ENCODE measurements at regions not wholly inside any gene's neighbourhood (a gene's known extent, or its start where the extent isn't known, plus 50 kb on each side); places are given as distances from the start of the nearest gene placed in this dataset.

DNA sequence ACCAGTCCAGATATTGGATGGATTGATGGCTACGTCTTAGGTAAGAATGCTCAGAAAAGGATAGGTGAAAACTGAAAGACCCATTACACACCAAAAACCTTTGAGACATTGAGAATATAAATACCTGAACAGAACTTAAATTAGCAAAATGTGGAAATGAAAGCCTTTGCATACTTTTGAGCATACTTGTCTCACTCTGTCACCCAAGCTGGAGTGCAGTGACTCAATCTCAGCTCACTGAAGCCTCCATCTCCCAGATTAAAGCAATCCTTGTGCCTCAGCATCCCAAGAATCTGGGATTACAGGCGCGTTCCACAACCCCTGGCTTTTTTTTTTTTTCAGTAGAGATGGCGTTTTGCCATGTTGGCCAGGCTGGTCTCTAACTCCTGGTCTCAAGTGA, 695.3 kb downstream of the DACH1 start:
- TF ChIP-seq, protein P1, sequence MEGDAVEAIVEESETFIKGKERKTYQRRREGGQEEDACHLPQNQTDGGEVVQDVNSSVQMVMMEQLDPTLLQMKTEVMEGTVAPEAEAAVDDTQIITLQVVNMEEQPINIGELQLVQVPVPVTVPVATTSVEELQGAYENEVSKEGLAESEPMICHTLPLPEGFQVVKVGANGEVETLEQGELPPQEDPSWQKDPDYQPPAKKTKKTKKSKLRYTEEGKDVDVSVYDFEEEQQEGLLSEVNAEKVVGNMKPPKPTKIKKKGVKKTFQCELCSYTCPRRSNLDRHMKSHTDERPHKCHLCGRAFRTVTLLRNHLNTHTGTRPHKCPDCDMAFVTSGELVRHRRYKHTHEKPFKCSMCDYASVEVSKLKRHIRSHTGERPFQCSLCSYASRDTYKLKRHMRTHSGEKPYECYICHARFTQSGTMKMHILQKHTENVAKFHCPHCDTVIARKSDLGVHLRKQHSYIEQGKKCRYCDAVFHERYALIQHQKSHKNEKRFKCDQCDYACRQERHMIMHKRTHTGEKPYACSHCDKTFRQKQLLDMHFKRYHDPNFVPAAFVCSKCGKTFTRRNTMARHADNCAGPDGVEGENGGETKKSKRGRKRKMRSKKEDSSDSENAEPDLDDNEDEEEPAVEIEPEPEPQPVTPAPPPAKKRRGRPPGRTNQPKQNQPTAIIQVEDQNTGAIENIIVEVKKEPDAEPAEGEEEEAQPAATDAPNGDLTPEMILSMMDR (IDR thresholded peaks at IDR 0.05): no peak
- Histone ChIP-seq H3K9me3 (no peaks in the 10 kb centered on the region), H3K27me3 (ENCODE audit: low read depth) (no peaks in the 10 kb centered on the region), H3K27ac (no peak overlapping the region), H3K4me1 (no peaks in the 10 kb centered on the region), H3K4me3 (no peak overlapping the region), H3K36me3 (no peaks in the 10 kb centered on the region)
- DNase-seq: no peak
- intact Hi-C loops (cut with DNase I): no loop called here
- no peak for ATAC-seq

DNA sequence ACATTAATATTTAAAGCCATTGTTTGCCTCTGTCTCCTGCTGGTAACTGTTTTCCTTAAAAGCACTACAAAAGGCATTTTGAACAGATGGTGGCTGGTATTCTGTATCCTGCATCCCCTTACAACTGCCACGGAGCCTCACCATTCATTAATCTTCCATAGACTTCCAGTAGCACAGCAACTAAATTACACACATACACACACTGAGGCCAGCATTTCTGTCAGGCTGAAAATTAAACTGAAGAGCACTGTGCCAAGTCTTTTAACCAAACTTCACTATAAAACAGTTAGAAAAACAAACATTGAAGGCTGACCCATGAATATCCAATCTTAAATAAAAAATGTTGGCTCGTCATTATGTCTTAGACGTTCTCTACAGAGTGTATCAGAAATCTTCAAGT, 697.8 kb downstream of the DACH1 start:
- no peaks in the 10 kb centered on the region for H3K4me1 ChIP-seq
- H3K27me3 ChIP-seq (ENCODE audit: low read depth): no peaks in the 10 kb centered on the region
- ATAC-seq (no peak), DNase-seq (no peak)
- H3K36me3 ChIP-seq: no peaks in the 10 kb centered on the region
- TF ChIP-seq, protein P1 (IDR thresholded peaks at IDR 0.05): no peak
- H3K27ac ChIP-seq: no peak overlapping the region
- H3K4me3 ChIP-seq: no peak overlapping the region
- intact Hi-C loops (cut with DNase I): no loop called here
- no peaks in the 10 kb centered on the region for H3K9me3 ChIP-seq

DNA sequence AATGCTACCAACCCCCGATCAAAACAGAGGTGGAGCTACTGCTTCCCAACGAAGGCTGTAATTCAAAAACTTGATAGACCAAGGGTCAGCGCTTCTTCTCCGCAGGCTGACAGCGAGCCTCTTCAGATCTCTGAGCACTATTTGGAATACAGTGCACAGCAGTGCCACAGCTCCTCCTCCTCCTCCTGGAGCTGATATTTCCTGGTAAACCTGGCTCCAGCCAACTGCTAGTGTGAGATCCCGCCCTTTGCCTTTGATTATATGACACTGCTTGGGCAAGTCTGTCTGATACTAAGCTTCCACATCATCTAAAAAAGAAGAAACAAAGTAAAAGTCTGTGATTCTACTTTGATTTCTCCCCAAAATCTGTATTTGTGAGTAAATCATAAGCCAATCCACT, 710.5 kb downstream of the DACH1 start:
- TF ChIP-seq, protein P1 (IDR thresholded peaks at IDR 0.05): no peak
- H3K27me3 ChIP-seq (ENCODE audit: low read depth): no peaks in the 10 kb centered on the region
- no peak for ATAC-seq
- no peaks in the 10 kb centered on the region for H3K9me3 ChIP-seq
- H3K27ac ChIP-seq: no peak overlapping the region
- H3K4me3 ChIP-seq: no peak overlapping the region
- H3K36me3 ChIP-seq: no peaks in the 10 kb centered on the region
- no peaks in the 10 kb centered on the region for H3K4me1 ChIP-seq
- DNase-seq: no peak
- intact Hi-C loops (cut with DNase I): no loop called here

DNA sequence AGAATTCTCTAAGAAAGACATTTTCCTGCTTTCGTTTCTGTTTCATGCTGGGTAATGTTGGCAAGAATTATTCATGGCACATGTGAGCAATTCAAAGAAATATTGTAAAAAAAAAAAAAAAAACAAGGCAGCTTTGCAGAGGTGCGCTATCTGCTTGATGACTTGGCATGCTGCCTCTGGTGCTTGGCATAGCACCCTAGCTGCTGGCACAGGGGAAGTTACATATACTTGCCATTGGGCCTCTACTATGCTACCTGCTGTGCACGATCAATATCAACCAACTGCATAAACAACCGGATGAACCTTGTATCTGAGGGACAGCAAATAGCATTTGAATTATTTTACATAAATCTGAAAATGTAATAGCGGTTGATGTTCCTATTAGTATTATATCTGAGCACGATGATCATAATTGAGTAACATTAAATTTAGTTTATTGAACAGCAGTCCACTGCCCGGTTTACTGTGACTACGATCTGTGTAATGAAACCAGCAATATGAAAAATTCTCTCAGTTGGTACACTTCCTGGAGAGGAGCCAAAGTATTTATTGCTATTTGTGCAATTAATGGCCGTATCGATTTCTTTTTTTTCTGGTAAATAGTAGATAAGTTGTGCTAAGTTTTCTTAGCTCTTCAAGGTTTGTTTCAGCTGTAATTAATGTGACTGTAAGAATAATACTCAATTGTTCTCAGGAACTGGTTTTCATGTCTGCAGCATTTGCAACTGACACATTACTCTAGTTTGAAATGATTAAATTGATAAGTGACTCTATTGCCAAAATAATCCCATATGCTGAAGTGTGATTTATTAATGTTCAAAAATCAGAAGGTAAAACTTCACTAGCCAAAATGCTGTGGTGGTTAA, 717.3 kb downstream of the DACH1 start:
- TF ChIP-seq, protein P1 (IDR thresholded peaks at IDR 0.05): no peak
- no peaks in the 10 kb centered on the region for H3K36me3 ChIP-seq
- DNase-seq: no peak
- intact Hi-C loops (cut with DNase I): no loop called here
- H3K27me3 ChIP-seq (ENCODE audit: low read depth): no peaks in the 10 kb centered on the region
- ATAC-seq: no peak
- no peak overlapping the region for H3K4me3 ChIP-seq
- H3K4me1 ChIP-seq: no peaks in the 10 kb centered on the region
- no peaks in the 10 kb centered on the region for H3K9me3 ChIP-seq
- no peak overlapping the region for H3K27ac ChIP-seq

DNA sequence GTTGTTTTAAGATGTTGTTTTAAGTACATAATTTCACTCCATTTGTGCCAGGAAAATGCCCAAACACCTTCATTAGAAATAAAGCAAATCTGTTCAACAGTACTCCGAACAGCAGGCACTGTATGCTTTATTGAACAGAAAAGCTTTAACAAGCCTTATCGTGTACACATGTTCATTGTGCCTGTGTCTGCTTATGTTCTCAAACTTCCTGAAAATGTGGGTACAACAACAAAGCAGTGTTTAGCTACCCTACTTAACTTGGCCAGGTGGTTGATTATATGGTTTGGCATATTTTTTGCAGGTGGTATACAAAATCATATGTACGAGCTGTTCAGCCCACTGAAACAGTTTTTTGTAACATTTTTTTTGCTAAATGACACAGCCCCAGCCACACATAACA, 718.0 kb downstream of the DACH1 start:
- no peak overlapping the region for H3K4me3 ChIP-seq
- DNase-seq (no peak), ATAC-seq (no peak)
- no peaks in the 10 kb centered on the region for H3K9me3 ChIP-seq
- H3K4me1 ChIP-seq: no peaks in the 10 kb centered on the region
- H3K27me3 ChIP-seq (ENCODE audit: low read depth): no peaks in the 10 kb centered on the region
- no peak overlapping the region for H3K27ac ChIP-seq
- H3K36me3 ChIP-seq: no peaks in the 10 kb centered on the region
- TF ChIP-seq, protein P1 (IDR thresholded peaks at IDR 0.05): no peak
- intact Hi-C loops (cut with DNase I): no loop called here
